ENCODE measurements at regions not wholly inside any gene's neighbourhood (a gene's known extent, or its start where the extent isn't known, plus 50 kb on each side); places are given as distances from the start of the nearest gene placed in this dataset.

DNA sequence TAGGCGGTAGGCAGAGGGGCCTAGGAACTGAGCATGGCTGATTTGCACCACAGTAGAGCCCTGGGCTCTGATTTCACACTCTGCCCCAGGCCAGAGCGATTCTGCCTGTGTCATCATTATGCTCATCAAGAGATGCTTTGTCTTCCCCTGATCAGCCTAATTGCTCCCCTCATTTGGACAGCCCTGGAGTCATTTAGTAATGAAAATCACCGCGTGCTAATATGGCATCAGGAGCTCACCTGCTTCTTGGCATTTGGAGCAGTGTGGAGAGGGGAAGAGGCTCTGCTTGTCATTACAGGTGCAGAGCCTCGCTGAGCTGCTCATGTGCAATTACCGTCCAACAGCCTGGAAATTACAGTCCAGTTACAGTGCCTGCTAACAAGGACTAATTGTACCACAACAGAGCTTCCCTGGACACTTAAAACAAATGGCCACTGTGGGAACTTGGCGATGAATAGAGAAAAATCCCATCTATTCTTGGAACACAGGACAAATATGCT, 157.1 kb upstream of the WSCD1 start:
- Histone ChIP-seq H4K8ac (ENCODE audit: low read depth in 2 of 2, low read length in 2 of 2) (no peak overlapping the region), H3K23ac (ENCODE audit: low read depth, low read length) (no peak overlapping the region), H2AK9ac (replicated peaks; ENCODE audit: low read depth, low read length, poor library complexity) (no peak overlapping the region), H3K14ac (replicated peaks; ENCODE audit: low read depth, low read length) (no peak overlapping the region), H2BK15ac (ENCODE audit: low read depth, low read length) (no peak overlapping the region), H4K5ac (ENCODE audit: low read depth, low read length) (no peak overlapping the region), H3K4me3 (ENCODE audit: insufficient read depth, low read depth, low read length) (no peak overlapping the region), H3K4me2 (ENCODE audit: low read depth, low read length) (no peak overlapping the region), H2AFZ (replicated peaks; ENCODE audit: low read length, poor library complexity) (no peak overlapping the region), H3K27me3 (ENCODE audit: control insufficient read depth, insufficient read depth, low read length) (no peaks in the 10 kb centered on the region), H3K9me1 (ENCODE audit: insufficient read depth, low read length) (no peaks in the 10 kb centered on the region), H4K20me1 (ENCODE audit: insufficient read depth, low read length) (no peaks in the 10 kb centered on the region), H3K9ac (ENCODE audit: low read depth, low read length) (no peak overlapping the region), H2BK20ac (ENCODE audit: low read depth, low read length) (no peak overlapping the region), H3K4ac (ENCODE audit: low read depth, low read length) (no peak overlapping the region), H2BK120ac (ENCODE audit: low read depth, low read length) (no peak overlapping the region), H3K79me1 (ENCODE audit: low read depth in 1 of 2, low read length in 2 of 2) (no peaks in the 10 kb centered on the region), H2AK5ac (ENCODE audit: low read depth, low read length) (no peak overlapping the region), H3K4me1 (ENCODE audit: control insufficient read depth, insufficient read depth, low read length) (no peaks in the 10 kb centered on the region), H3K9me3 (ENCODE audit: control insufficient read depth, insufficient read depth, low read length) (peaks cover 24% of the 10 kb centered on the region), H4K91ac (ENCODE audit: insufficient read depth, low read depth, low read length) (no peak overlapping the region), H3K36me3 (ENCODE audit: control insufficient read depth, insufficient read depth, low read length) (no peaks in the 10 kb centered on the region), H3K27ac (ENCODE audit: insufficient read depth, low read length) (no peak overlapping the region), H3K56ac (ENCODE audit: extremely low read depth, insufficient read depth, low read length) (no peak overlapping the region), H3K18ac (ENCODE audit: low read depth, low read length) (no peak overlapping the region), H2BK5ac (ENCODE audit: low read depth, low read length, poor library complexity, severe bottlenecking) (no peak overlapping the region)
- DNase-seq = no peak
- 14% methylated on average over 1 of the region's 7 CpGs; no CpG with 5 or more reads in 1 of the 2 experiments for whole genome bisulfite sequencing, 2 experiments (ENCODE audit: extremely low coverage in 2 of 2, insufficient read length in 1 of 2)
- TF ChIP-seq SMC3 (IDR thresholded peaks at IDR 0.05; ENCODE audit: low read depth, low read length) = no peak
- no peak for TF ChIP-seq FOS (IDR thresholded peaks at IDR 0.05; ENCODE audit: low read depth, low read length)
- TF ChIP-seq POLR2A (IDR thresholded peaks at IDR 0.05; ENCODE audit: low read depth, low read length) = no peak
- no peak for TF ChIP-seq RAD21 (IDR thresholded peaks at IDR 0.05; ENCODE audit: low read length)
- TF ChIP-seq, protein P1, sequence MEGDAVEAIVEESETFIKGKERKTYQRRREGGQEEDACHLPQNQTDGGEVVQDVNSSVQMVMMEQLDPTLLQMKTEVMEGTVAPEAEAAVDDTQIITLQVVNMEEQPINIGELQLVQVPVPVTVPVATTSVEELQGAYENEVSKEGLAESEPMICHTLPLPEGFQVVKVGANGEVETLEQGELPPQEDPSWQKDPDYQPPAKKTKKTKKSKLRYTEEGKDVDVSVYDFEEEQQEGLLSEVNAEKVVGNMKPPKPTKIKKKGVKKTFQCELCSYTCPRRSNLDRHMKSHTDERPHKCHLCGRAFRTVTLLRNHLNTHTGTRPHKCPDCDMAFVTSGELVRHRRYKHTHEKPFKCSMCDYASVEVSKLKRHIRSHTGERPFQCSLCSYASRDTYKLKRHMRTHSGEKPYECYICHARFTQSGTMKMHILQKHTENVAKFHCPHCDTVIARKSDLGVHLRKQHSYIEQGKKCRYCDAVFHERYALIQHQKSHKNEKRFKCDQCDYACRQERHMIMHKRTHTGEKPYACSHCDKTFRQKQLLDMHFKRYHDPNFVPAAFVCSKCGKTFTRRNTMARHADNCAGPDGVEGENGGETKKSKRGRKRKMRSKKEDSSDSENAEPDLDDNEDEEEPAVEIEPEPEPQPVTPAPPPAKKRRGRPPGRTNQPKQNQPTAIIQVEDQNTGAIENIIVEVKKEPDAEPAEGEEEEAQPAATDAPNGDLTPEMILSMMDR (conservative IDR thresholded peaks at IDR 0.05; ENCODE audit: low read depth, low read length) = no peak
- TF ChIP-seq, protein P2, sequence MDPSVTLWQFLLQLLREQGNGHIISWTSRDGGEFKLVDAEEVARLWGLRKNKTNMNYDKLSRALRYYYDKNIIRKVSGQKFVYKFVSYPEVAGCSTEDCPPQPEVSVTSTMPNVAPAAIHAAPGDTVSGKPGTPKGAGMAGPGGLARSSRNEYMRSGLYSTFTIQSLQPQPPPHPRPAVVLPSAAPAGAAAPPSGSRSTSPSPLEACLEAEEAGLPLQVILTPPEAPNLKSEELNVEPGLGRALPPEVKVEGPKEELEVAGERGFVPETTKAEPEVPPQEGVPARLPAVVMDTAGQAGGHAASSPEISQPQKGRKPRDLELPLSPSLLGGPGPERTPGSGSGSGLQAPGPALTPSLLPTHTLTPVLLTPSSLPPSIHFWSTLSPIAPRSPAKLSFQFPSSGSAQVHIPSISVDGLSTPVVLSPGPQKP (IDR thresholded peaks at IDR 0.05; ENCODE audit: borderline replicate concordance, low read depth, low read length) = no peak
- no peak for TF ChIP-seq RFX5 (IDR thresholded peaks at IDR 0.05; ENCODE audit: low read depth, low read length)
- no peak for TF ChIP-seq CEBPB (IDR thresholded peaks at IDR 0.05; ENCODE audit: low read depth, low read length)
- TF ChIP-seq, protein P3, sequence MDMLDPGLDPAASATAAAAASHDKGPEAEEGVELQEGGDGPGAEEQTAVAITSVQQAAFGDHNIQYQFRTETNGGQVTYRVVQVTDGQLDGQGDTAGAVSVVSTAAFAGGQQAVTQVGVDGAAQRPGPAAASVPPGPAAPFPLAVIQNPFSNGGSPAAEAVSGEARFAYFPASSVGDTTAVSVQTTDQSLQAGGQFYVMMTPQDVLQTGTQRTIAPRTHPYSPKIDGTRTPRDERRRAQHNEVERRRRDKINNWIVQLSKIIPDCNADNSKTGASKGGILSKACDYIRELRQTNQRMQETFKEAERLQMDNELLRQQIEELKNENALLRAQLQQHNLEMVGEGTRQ (IDR thresholded peaks at IDR 0.05; ENCODE audit: low read depth, low read length) = no peak
- no peak for TF ChIP-seq MAFK (IDR thresholded peaks at IDR 0.05; ENCODE audit: low read depth, low read length)
- TF ChIP-seq NFE2L2 (IDR thresholded peaks at IDR 0.05; ENCODE audit: low read depth, low read length) = no peak
- TF ChIP-seq MXI1 (IDR thresholded peaks at IDR 0.05; ENCODE audit: borderline replicate concordance, low read depth, low read length) = no peak
- intact Hi-C loops (cut with micrococcal nuclease) (no loop called here), dilution Hi-C loops (cut with HindIII; ENCODE audit: low sequenced_read_pairs, unreplicated experiment) (no loop called here), in situ Hi-C loops (cut with MboI; ENCODE audit: low sequenced_read_pairs) (no loop called here)
- ATAC-seq (ENCODE audit: low read depth) = no peak
- ChIA-PET POLR2A (ENCODE audit: unreplicated experiment) (no interaction called here), CTCF (no interaction called here)
- no TSS peak for BruUV-seq (replicated peaks)
